GM12878 (cell line): ENCODE measurements at regions not wholly inside any gene's neighbourhood (a gene's known extent, or its start where the extent isn't known, plus 50 kb on each side); places are given as distances from the start of the nearest gene placed in this dataset.

Source experiments
- ATAC-seq: fragments of 200-7000 bp; cut with Tn5 transposase; 3 replicates; pipeline ENCODE4 v1.9.1; 2020; ENCODE audit warnings: mild to moderate bottlenecking, moderate library complexity
- BruUV-seq: library from RNA; stranded (reverse); fragments of 400-500 nt; replicated peaks from 2 replicates; lab custom pipeline; 2021; lab: Mats Ljungman, UMichigan
- CTCF ChIA-PET: fragments of 300-600 bp; sonication (Branson Sonifier 250); formaldehyde crosslinking; extraction: SDS; loops from one replicate; lab custom pipeline; 2021; ENCODE audit warnings: inconsistent platforms; lab: Yijun Ruan, JAX
- POLR2A ChIA-PET: fragments of 350-600 bp; formaldehyde crosslinking; extraction: SDS; loops from one replicate; lab custom pipeline; 2021; ENCODE audit warnings: inconsistent platforms; lab: Charles Lee
- RAD21 ChIA-PET: fragments of 300-600 bp; sonication (Branson Sonifier 250); formaldehyde crosslinking; loops from one replicate; lab custom pipeline; 2023; ENCODE audit warnings: antibody characterized with exemption; ENCODE audit not compliant: unreplicated experiment; lab: Charles Lee
- SMC1A ChIA-PET: fragments of 300-600 bp; sonication (Branson Sonifier 250); formaldehyde crosslinking; loops from one replicate; lab custom pipeline; 2023; ENCODE audit not compliant: unreplicated experiment, uncharacterized antibody; lab: Charles Lee
- DNase-seq: peaks from one replicate; pipeline ENCODE4 v3.0.0-alpha.2; 2011; ENCODE audit warnings: low read depth, low spot score
- FAIRE-seq: peaks from 3 replicates; lab custom pipeline; 2011; peaks lifted over from hg19 to GRCh38; lab: Jason Lieb, UNC
- H2AFZ ChIP-seq: 2 replicates; pipeline ENCODE4 v1.6.0; 2011; ENCODE audit warnings: low read depth, low read length, control low read depth; ENCODE audit not compliant: control insufficient read depth
- H3K27ac ChIP-seq: 2 replicates; pipeline ENCODE4 v1.5.1; 2011; ENCODE audit warnings: control low read depth; ENCODE audit not compliant: control insufficient read depth, insufficient read depth
- H3K27me3 ChIP-seq, 2 experiments: replicated peaks in 1 of 2; 2 replicates each; pipeline versions ENCODE4 v1.6.0 to v1.6.1; 2011; ENCODE audit warnings: low read length in 1 of 2; ENCODE audit not compliant: control insufficient read depth in 2 of 2, insufficient read depth in 2 of 2
- H3K36me3 ChIP-seq, 2 experiments: 2 replicates each; pipeline ENCODE4 v1.5.1; 2011; ENCODE audit warnings: low read length in 1 of 2; ENCODE audit not compliant: control insufficient read depth in 2 of 2, insufficient read depth in 2 of 2
- H3K4me1 ChIP-seq: 2 replicates; pipeline ENCODE4 v1.6.1; 2011; ENCODE audit warnings: mild to moderate bottlenecking, low read length, moderate library complexity, mixed read lengths; ENCODE audit not compliant: control insufficient read depth, insufficient read depth
- H3K4me2 ChIP-seq: 2 replicates; pipeline ENCODE4 v1.6.0; 2011; ENCODE audit warnings: control low read depth; ENCODE audit not compliant: control insufficient read depth, insufficient read depth
- H3K4me3 ChIP-seq: fragments of 200-600 bp; sonication (generic); 2 replicates; pipeline ENCODE4 v1.5.1; 2016
- H3K79me2 ChIP-seq: 2 replicates; pipeline ENCODE4 v1.6.0; 2011; ENCODE audit warnings: low read length; ENCODE audit not compliant: control insufficient read depth, insufficient read depth
- H3K9ac ChIP-seq: 2 replicates; pipeline ENCODE4 v1.8.0; 2011; ENCODE audit warnings: low read length, control low read depth, mixed read lengths; ENCODE audit not compliant: control insufficient read depth, insufficient read depth
- H3K9me3 ChIP-seq: replicated peaks from 3 replicates; pipeline ENCODE4 v1.5.1; 2011; ENCODE audit warnings: mild to moderate bottlenecking, low read length; ENCODE audit not compliant: control insufficient read depth, insufficient read depth
- H4K20me1 ChIP-seq: 2 replicates; pipeline ENCODE4 v1.6.0; 2011; ENCODE audit not compliant: control insufficient read depth, insufficient read depth
- CBX5 ChIP-seq: sonication (generic); IDR thresholded peaks from 2 replicates; pipeline ENCODE4 v1.6.1; 2016; ENCODE audit warnings: low read depth, moderate library complexity, mild to moderate bottlenecking, inconsistent platforms
- CREM ChIP-seq: IDR thresholded peaks from 2 replicates; pipeline ENCODE4 v1.6.1; 2014; ENCODE audit warnings: antibody characterized with exemption, low read depth
- EP300 ChIP-seq, 2 experiments: fragments of 150-350 bp in 1 of 2; IDR thresholded peaks; 2 replicates each; pipeline ENCODE4 v1.6.1; 2011 to 2012; ENCODE audit warnings: low read depth in 2 of 2, low read length in 2 of 2, borderline replicate concordance in 1 of 2, improper control_type of control experiment in 1 of 2, inconsistent platforms in 1 of 2; ENCODE audit not compliant: control insufficient read depth in 1 of 2
- ESRRA ChIP-seq: IDR thresholded peaks from 2 replicates; pipeline ENCODE4 v1.6.1; 2012; ENCODE audit warnings: mild to moderate bottlenecking, low read length, improper control_type of control experiment
- FOXM1 ChIP-seq: IDR thresholded peaks from 2 replicates; pipeline ENCODE4 v1.6.1; 2012; ENCODE audit warnings: low read depth, mild to moderate bottlenecking, inconsistent platforms, low read length, moderate library complexity
- IRF4 ChIP-seq: IDR thresholded peaks from 2 replicates; pipeline ENCODE4 v1.6.1; 2011; ENCODE audit warnings: low read depth, low read length
- POLR2A ChIP-seq: IDR thresholded peaks from 2 replicates; pipeline ENCODE4 v1.6.1; 2011; ENCODE audit warnings: low read depth, mild to moderate bottlenecking, low read length
- RUNX3 ChIP-seq: IDR thresholded peaks from 2 replicates; pipeline ENCODE4 v1.6.1; 2012; ENCODE audit warnings: low read length, inconsistent platforms
- SMAD1 ChIP-seq: fragments of 450-650 bp; IDR thresholded peaks from 2 replicates; pipeline ENCODE4 v1.6.1; 2018; ENCODE audit warnings: mild to moderate bottlenecking, low read depth; ENCODE audit not compliant: partially characterized antibody
- STAT1 ChIP-seq: fragments of 450-650 bp; conservative IDR thresholded peaks from 2 replicates; pipeline ENCODE4 v1.6.1; 2014; ENCODE audit warnings: antibody characterized with exemption, mild to moderate bottlenecking
- TARDBP ChIP-seq: IDR thresholded peaks from 2 replicates; pipeline ENCODE4 v1.6.1; 2016; ENCODE audit warnings: borderline replicate concordance
- ZNF207 ChIP-seq: fragments of 450-650 bp; IDR thresholded peaks from 2 replicates; pipeline ENCODE4 v1.6.1; 2014; ENCODE audit warnings: antibody characterized with exemption, mild to moderate bottlenecking, borderline replicate concordance
- ZNF24 ChIP-seq: fragments of 450-650 bp; IDR thresholded peaks from 2 replicates; pipeline ENCODE4 v1.6.1; 2017; ENCODE audit warnings: antibody characterized with exemption, mild to moderate bottlenecking
- WGBS: methylation state at CpG from one replicate; pipeline ENCODE4 v1.1.6; 2016; ENCODE audit warnings: low lambda C conversion rate; ENCODE audit not compliant: insufficient replicate concordance, insufficient coverage; ENCODE audit errors: missing lambda C conversion rate; 5-methylcytosine and 5-hydroxymethylcytosine counted together
- in situ Hi-C: fragments of 300-500 bp; cut with MboI; formaldehyde crosslinking; loops from 9 replicates; pipeline ENCODE4 v1.14.3; 2018; ENCODE audit warnings: mixed read lengths
- intact Hi-C: fragments of 100-400 bp; cut with micrococcal nuclease; formaldehyde crosslinking; loops from one replicate; pipeline ENCODE4 v1.14.2; 2022; ENCODE audit not compliant: unreplicated experiment
- TF ChIP-seq, protein P1 (sequence below): IDR thresholded peaks from 2 replicates; pipeline ENCODE4 v1.6.1; 2012; ENCODE audit warnings: low read depth, low read length, improper control_type of control experiment
- TF ChIP-seq, protein P2 (sequence below): IDR thresholded peaks from 2 replicates; pipeline ENCODE4 v1.6.1; 2011; ENCODE audit warnings: mild to moderate bottlenecking, low read depth, low read length, moderate library complexity; ENCODE audit not compliant: insufficient replicate concordance

DNA sequence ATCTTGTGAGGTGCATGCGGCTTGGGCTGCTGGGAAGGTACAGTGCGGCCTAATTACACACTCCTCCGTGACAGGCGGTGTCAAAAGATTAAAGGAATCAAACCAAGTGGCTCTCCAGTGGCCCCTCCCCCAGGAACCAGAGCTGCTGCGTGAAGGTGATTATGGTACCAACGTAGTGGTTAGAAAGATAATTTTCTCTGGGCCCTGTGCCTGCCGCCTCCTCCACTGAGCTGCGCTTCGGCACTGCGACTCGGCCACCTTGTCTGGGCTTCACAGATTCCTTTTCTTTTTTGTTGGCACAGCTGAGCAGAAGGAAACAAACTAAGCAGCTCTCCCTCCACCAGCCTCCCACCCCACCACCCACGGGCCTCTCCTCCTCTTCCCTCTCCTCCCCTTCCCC is 113.2 kb upstream of the SDK2 start:
- Histone ChIP-seq H3K27me3 (no peaks in the 10 kb centered on the region; a peak in 2 of 4 replicates), H4K20me1 (no peaks in the 10 kb centered on the region), H3K27ac (no peak overlapping the region), H3K9me3 (no peaks in the 10 kb centered on the region), H3K36me3 (no peaks in the 10 kb centered on the region), H2AFZ (no peak overlapping the region), H3K4me1 (no peaks in the 10 kb centered on the region), H3K79me2 (no peaks in the 10 kb centered on the region), H3K9ac (no peak overlapping the region), H3K4me3 (no peak overlapping the region), H3K4me2 (no peak overlapping the region)
- intact Hi-C loops (no loop called here), in situ Hi-C loops (no loop called here)
- POLR2A ChIA-PET = no interaction called here
- RAD21 ChIA-PET = no interaction called here
- CTCF ChIA-PET = no interaction called here
- TF ChIP-seq SMAD1 = no peak
- no peak for TF ChIP-seq POLR2A
- no peak for TF ChIP-seq CBX5
- TF ChIP-seq, protein P1, sequence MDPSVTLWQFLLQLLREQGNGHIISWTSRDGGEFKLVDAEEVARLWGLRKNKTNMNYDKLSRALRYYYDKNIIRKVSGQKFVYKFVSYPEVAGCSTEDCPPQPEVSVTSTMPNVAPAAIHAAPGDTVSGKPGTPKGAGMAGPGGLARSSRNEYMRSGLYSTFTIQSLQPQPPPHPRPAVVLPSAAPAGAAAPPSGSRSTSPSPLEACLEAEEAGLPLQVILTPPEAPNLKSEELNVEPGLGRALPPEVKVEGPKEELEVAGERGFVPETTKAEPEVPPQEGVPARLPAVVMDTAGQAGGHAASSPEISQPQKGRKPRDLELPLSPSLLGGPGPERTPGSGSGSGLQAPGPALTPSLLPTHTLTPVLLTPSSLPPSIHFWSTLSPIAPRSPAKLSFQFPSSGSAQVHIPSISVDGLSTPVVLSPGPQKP = no peak
- TF ChIP-seq TARDBP = no peak
- no peak for TF ChIP-seq ESRRA
- TF ChIP-seq CREM = no peak
- TF ChIP-seq IRF4 = no peak
- no peak for TF ChIP-seq STAT1
- DNase-seq = no peak
- BruUV-seq = no TSS peak
- FAIRE-seq = no peak
- SMC1A ChIA-PET = no interaction called here
- no peak for ATAC-seq
- 72% methylated on average over 12 of the region's 12 CpGs for WGBS

DNA sequence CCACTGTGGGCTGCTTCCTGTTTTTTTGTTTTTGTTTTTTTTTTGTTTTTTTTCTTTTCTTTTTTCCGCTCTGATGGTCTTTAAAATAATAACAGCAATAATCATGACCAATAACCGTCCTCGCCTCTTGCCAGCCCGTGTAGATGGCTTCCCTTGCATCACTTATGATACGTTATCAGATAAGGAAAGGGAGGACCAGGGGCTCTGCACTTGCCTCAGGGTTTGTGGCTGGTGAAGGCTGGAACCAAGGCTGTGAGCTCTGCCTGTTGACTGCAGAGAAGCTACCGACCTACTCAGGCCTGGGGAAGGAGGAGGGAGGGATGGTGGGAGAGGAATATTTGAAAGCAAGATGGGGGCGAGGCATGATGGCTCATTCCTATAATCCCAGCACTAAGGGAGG is 114.0 kb upstream of the SDK2 start:
- no peak overlapping the region for H2AFZ ChIP-seq
- no peaks in the 10 kb centered on the region for H3K9me3 ChIP-seq
- RAD21 ChIA-PET = no interaction called here
- in situ Hi-C loops (no loop called here), intact Hi-C loops (no loop called here)
- H3K79me2 ChIP-seq = no peaks in the 10 kb centered on the region
- H3K4me2 ChIP-seq = no peak overlapping the region
- no peaks in the 10 kb centered on the region for H3K4me1 ChIP-seq
- SMC1A ChIA-PET = no interaction called here
- no peak overlapping the region for H3K4me3 ChIP-seq
- no TSS peak for BruUV-seq
- H3K36me3 ChIP-seq = no peaks in the 10 kb centered on the region
- POLR2A ChIA-PET = no interaction called here
- no peaks in the 10 kb centered on the region; a peak in 2 of 4 replicates for H3K27me3 ChIP-seq
- FAIRE-seq (no peak), DNase-seq (no peak), ATAC-seq (no peak)
- CTCF ChIA-PET = interaction anchor here (0.6 to 0.7 kb wide), 2 partner anchors 15 to 576 kb away, joined by 3 read pairs; no protein-coding TSS in a partner anchor
- H3K27ac ChIP-seq = no peak overlapping the region
- H3K9ac ChIP-seq = no peak overlapping the region
- 2% methylated on average over 7 of the region's 7 CpGs for WGBS
- no peaks in the 10 kb centered on the region for H4K20me1 ChIP-seq
- no peak for TF ChIP-seq TARDBP
- TF ChIP-seq RUNX3 = no peak
- TF ChIP-seq FOXM1 = no peak
- TF ChIP-seq EP300 (IDR thresholded peaks at IDR 0.05; ENCODE audit: borderline replicate concordance in 1 of 2, control insufficient read depth in 1 of 2, low read depth in 2 of 2, low read length in 2 of 2) = no peak
- TF ChIP-seq ZNF24 = no peak
- no peak for TF ChIP-seq ZNF207
- TF ChIP-seq, protein P2, sequence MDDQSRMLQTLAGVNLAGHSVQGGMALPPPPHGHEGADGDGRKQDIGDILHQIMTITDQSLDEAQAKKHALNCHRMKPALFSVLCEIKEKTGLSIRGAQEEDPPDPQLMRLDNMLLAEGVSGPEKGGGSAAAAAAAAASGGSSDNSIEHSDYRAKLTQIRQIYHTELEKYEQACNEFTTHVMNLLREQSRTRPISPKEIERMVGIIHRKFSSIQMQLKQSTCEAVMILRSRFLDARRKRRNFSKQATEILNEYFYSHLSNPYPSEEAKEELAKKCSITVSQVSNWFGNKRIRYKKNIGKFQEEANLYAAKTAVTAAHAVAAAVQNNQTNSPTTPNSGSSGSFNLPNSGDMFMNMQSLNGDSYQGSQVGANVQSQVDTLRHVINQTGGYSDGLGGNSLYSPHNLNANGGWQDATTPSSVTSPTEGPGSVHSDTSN = no peak
